Right atrium auricular region (tissue), 2 donors: ENCODE measurements at regions not wholly inside any gene's neighbourhood (a gene's known extent, or its start where the extent isn't known, plus 50 kb on each side); places are given as distances from the start of the nearest gene placed in this dataset.

Source experiments
- DNase-seq: peaks from one replicate; pipeline ENCODE4 v3.0.0-alpha.2; 2019; ENCODE audit warnings: low spot score
- H3K27ac ChIP-seq, 2 donors: fragments of 200-600 bp; sonication (generic); 1 replicate in 1 of 2; 2 replicates in 1 of 2; pipeline ENCODE4 v1.5.1; 2016 to 2019
- H3K27me3 ChIP-seq, 2 donors: fragments of 200-600 bp; sonication (generic); one replicate each; pipeline versions ENCODE4 v1.5.1 to v1.6.0; 2017 to 2019
- H3K36me3 ChIP-seq: fragments of 200-600 bp; sonication (generic); one replicate; pipeline ENCODE4 v1.5.1; 2016
- H3K4me1 ChIP-seq, 2 donors: fragments of 200-600 bp; sonication (generic); one replicate each; pipeline versions ENCODE4 v1.5.1 to v1.6.0; 2017 to 2019
- H3K4me3 ChIP-seq, 2 donors: fragments of 200-600 bp; sonication (generic); 1 replicate in 1 of 2; 2 replicates in 1 of 2; pipeline ENCODE4 v1.5.1; 2017 to 2019; ENCODE audit warnings: mild to moderate bottlenecking in 1 of 2, moderate library complexity in 1 of 2
- H3K9me3 ChIP-seq, 2 donors: fragments of 200-600 bp; sonication (generic); one replicate each; pipeline ENCODE4 v1.5.1; 2019
- CTCF ChIP-seq, 2 donors: fragments of 200-600 bp; sonication (generic); IDR thresholded peaks; one replicate each; pipeline ENCODE4 v1.5.1; 2019; ENCODE audit warnings: antibody characterized with exemption in 2 of 2

DNA sequence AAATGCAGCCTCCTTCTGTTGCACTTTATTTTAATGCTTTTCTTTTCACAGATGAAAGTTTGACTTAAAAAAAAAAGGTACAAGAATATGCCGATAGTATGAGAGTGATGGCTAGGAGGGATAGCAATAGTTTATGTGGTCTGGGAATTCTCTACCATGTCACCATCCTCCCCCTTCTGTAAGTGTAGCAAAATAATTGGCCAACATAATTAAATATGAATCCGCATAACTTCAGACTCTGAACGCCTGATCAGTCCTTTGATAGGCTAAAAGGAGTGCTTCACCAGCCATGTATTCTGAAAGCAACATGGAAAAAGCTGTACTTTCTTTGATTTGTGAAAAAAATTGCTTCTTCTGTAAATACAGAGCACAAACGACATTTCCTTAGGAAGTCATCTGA is 95.7 kb upstream of the TTC29 start:
- no peaks in the 10 kb centered on the region for H3K9me3 ChIP-seq
- no peak for TF ChIP-seq CTCF (IDR thresholded peaks at IDR 0.05)
- no peaks in the 10 kb centered on the region for H3K36me3 ChIP-seq
- no peak for DNase-seq
- H3K4me3 ChIP-seq, result no peak overlapping the region
- no peak overlapping the region for H3K27ac ChIP-seq
- no peaks in the 10 kb centered on the region for H3K4me1 ChIP-seq
- no peaks in the 10 kb centered on the region for H3K27me3 ChIP-seq

DNA sequence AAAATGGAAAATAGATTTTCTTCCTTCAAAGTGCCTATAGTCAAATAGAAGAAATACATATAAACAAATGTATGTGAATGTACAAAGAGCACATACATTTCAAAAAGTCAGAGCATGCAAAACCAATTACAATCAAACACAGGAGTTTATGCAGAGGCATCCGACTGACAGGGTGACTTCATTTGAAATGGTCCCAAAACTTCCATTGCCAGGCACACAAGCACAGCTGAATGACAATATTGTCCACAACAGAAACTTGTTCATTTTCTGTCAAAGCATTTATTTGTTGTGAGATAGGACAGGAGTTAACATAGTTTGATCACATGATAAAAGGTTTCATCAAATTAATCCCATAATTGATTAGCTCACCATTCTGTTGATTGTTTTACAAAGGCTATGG is 96.4 kb upstream of the TTC29 start:
- H3K36me3 ChIP-seq, result no peaks in the 10 kb centered on the region
- no peak for DNase-seq
- no peaks in the 10 kb centered on the region for H3K27me3 ChIP-seq
- no peak for TF ChIP-seq CTCF (IDR thresholded peaks at IDR 0.05)
- no peak overlapping the region for H3K4me3 ChIP-seq
- no peaks in the 10 kb centered on the region for H3K9me3 ChIP-seq
- H3K27ac ChIP-seq, result no peak overlapping the region
- H3K4me1 ChIP-seq, result no peaks in the 10 kb centered on the region

GRCh38 chr4:147044241-147044640 is 98.6 kb upstream of the TTC29 start:
- Histone ChIP-seq H3K27ac (no peak overlapping the region), H3K36me3 (no peaks in the 10 kb centered on the region), H3K9me3 (no peaks in the 10 kb centered on the region), H3K4me3 (no peak overlapping the region), H3K4me1 (no peaks in the 10 kb centered on the region), H3K27me3 (no peaks in the 10 kb centered on the region)
- DNase-seq, result no peak
- TF ChIP-seq CTCF (IDR thresholded peaks at IDR 0.05), result no peak

- Histone ChIP-seq H3K4me3 (no peak overlapping the region), H3K27ac (no peak overlapping the region)
Measured at GRCh38 chr4:147049946-147050345, 104.3 kb upstream of the TTC29 start.

GRCh38 chr4:147050356-147050765 is 104.7 kb upstream of the TTC29 start:
- peaks cover 0 to 5% of the 10 kb centered on the region in 2 donors for H3K4me1 ChIP-seq
- no peak for TF ChIP-seq CTCF (IDR thresholded peaks at IDR 0.05)
- H3K27me3 ChIP-seq, result no peaks in the 10 kb centered on the region
- H3K4me3 ChIP-seq, result no peak overlapping the region
- H3K36me3 ChIP-seq, result no peaks in the 10 kb centered on the region
- no peak overlapping the region for H3K27ac ChIP-seq
- H3K9me3 ChIP-seq, result peaks cover 0 to 6% of the 10 kb centered on the region in 2 donors
- no peak for DNase-seq

More at GRCh38 chr4:147049946-147050345, 104.3 kb upstream of the TTC29 start:
- Histone ChIP-seq H3K27me3 (no peaks in the 10 kb centered on the region), H3K36me3 (no peaks in the 10 kb centered on the region), H3K9me3 (peaks cover 0 to 6% of the 10 kb centered on the region in 2 donors), H3K4me1 (peaks cover 0 to 5% of the 10 kb centered on the region in 2 donors)
- TF ChIP-seq CTCF (IDR thresholded peaks at IDR 0.05), result no peak
- DNase-seq, result no peak

- Histone ChIP-seq H3K4me1 (peaks cover 0 to 5% of the 10 kb centered on the region in 2 donors), H3K27me3 (no peaks in the 10 kb centered on the region), H3K4me3 (no peak overlapping the region), H3K36me3 (no peaks in the 10 kb centered on the region), H3K9me3 (peaks cover 0 to 6% of the 10 kb centered on the region in 2 donors), H3K27ac (no peak overlapping the region)
- DNase-seq, result no peak
- no peak for TF ChIP-seq CTCF (IDR thresholded peaks at IDR 0.05)
Measured at GRCh38 chr4:147052361-147052760, 106.7 kb upstream of the TTC29 start.
